Stimulated activated CD8-positive, alpha-beta memory T cell treated with anti-CD3 and anti-CD28 coated beads, Interleukin-15, amount 100 ng/mL, for 24 hours (primary cell): ENCODE measurements at regions not wholly inside any gene's neighbourhood (a gene's known extent, or its start where the extent isn't known, plus 50 kb on each side); places are given as distances from the start of the nearest gene placed in this dataset.

Experiments
- DNase-seq: peaks from one replicate; pipeline ENCODE4 v3.0.0-alpha.2; 2020; ENCODE audit warnings: low read depth

- DNase-seq: no peak
Observed at GRCh38 chr14:53613404-53614253, 343.0 kb downstream of the BMP4 start.

- no peak for DNase-seq
Observed at GRCh38 chr14:53610947-53611346, 345.7 kb downstream of the BMP4 start.

- DNase-seq: no peak
Observed at GRCh38 chr14:53609009-53609408, 347.6 kb downstream of the BMP4 start.

- no peak for DNase-seq
Observed at GRCh38 chr14:53608369-53608768, 348.3 kb downstream of the BMP4 start.

- DNase-seq: no peak
Observed at GRCh38 chr14:53606203-53606602, 350.4 kb downstream of the BMP4 start.

DNA sequence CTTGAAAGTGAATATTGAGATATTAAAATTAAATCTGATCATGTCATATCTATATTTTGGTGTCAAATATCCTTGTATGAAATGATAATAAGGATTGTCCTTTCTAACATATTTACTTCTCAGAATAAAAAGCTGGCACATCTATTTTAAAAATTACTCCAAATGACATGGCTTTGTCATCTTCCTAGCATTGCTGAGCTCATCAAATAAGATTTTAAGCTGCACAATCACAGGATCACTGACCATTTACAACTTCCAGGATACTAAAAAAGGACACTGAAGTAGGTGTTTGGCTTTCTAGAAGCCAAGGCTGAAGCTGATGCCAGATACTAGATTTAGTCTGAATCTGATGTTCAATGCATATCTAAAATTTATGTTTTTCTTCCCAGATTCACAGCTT is 351.1 kb downstream of the BMP4 start:
- no peak for DNase-seq

DNA sequence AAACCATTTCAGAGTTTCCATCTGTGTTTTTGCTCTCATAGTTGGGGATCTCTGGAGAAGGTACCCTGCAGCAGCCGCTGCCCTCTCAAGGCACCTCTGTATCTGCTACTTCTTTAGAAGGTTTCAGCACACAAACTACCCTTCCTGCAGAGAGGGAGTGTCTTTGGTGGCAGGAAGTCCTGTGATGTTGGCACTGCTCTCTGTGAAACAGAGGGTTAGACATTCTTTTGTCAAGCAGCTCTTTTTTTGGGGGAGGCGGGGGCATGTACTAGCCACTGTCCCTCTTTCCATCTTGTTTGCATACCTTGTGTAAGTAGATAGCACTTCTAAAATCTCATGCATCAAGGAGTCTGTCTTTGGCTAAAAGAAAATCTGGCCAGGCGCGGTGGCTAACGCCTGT is 352.6 kb downstream of the BMP4 start:
- DNase-seq: no peak

GRCh38 chr14:53601409-53601808 is 355.2 kb downstream of the BMP4 start:
- DNase-seq: no peak

DNA sequence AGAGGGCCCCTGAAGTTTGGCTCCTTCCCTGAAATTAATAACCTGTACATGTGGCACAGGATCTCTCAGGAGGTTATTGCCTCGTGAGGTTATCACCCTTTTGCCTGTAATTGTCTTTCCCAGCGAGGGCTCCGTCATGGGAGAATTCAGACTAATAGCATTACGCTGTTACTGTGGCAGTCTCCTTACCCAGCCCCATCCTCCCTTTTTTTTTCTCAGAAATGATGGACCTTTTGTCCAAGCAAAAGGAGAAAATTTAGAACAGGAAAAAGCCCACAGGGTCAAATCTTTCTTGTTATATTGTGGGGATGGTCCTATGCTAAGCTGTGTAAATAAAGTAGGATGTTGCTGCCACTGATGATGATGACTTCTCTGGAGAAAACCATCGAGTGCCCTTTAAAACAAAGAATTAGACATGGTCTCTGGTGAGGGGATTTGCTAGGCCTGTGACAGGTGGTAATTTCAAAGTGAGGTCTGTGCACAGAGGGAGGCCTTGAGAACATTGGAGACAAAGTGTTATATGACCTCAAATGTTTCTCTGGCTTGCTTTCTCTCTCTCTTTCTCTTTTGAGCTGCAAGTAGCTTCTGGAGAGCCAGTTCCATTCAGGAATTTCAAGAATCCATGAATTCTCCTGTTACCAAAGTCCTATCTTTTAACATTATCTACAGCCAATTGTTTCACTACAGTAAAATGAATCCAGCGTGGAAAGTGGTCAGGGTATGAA is 357.2 kb downstream of the BMP4 start:
- DNase-seq: no peak

DNA sequence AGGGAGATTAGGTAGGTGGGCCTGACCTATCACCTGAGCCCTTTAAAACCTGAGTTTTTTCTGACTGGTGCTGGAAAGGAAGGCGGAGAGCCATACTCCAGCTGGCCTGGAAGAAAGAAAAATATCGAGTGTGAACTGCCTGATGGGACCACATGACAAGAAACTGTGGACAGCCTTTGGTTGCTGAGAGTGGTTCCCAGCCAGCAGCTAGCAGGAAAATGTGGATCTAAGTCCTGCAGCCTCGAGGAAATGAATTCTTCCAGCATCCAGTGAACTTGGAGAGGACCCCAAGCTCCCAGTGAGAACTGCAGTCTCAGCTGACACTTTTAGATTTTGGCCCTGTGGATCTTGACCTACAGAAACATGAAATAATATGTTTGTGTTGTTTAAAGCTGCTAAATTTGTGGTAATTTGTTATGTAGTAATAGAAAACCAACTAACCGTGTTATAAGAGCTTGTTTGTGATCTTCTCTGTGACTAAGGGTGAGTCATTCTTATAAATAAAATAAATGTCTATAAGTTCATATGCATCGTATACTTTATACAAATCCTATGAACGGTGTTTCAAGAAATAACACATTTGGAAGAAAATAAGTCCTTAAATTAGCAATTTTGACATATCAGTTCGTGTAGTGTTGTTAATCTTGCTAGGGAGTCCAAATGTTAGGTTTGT is 359.6 kb downstream of the BMP4 start:
- DNase-seq: no peak

DNA sequence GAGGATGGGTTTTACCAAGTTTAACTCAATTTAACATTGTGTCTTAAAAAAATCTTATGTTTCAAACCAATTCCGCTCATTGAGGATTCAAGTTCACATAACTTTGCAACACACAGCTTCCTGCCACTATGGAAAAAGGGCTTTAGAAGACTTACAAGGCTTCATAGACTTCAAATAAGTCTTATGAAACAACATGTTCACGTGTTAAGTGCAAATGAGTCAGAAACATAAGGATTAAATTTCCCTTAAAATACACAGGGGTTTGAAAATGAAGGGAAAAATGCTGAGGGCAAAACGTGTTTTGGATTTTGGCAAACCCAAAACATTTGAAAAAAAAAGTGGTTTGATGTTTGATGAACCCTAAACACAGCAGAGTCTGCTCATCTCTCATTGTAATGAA is 364.8 kb downstream of the BMP4 start:
- DNase-seq: no peak

DNA sequence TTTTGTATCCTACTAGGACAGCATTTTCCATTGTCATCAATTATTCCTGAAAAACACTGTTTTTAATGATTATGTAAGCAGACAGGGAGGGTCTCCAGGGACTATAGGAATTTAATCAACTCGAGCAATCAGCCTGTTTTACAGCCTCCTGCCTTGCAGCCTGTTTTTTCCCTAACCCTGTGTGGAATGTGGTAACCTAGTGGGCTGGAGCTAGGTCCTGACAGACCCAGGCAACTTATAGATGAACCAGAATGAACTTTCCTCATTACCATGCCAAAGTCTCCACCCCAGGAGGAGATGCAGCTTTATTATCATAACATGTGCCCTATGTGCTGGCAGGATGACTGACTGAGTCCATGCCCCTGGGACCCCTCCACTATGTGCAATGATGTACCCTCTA is 375.1 kb downstream of the BMP4 start:
- DNase-seq: no peak

DNA sequence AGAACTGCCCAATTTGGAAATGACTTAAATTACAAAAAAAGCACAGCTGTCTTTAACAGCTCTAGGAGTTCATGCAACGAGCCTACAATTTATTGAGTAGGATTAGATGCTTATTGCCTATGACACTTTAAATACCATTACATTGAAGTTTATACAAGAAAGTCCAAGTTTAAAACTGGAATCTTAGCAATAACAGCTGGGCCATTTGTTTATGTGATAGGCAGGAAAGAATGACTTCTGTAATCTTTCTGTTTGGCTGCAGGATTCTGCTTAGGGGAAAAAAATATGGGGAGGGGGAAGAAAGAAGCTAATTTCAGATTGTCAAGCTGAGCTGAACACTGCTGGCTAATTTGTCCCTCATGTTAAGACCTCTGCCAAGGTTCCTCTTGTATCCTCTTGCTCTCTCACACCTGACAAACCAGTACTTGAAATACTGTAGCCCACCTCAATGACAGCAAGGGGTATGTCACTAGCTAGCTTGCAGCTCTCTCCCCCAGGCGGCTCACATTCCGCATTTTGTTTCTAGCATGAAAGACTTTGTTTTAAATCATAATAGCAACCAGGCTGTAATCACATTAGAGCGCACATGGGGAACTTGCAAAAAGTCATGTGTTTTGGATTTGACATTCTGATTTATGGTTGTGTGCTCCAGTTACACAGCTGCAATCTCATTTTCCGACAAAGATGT is 384.8 kb downstream of the BMP4 start:
- no peak for DNase-seq

DNA sequence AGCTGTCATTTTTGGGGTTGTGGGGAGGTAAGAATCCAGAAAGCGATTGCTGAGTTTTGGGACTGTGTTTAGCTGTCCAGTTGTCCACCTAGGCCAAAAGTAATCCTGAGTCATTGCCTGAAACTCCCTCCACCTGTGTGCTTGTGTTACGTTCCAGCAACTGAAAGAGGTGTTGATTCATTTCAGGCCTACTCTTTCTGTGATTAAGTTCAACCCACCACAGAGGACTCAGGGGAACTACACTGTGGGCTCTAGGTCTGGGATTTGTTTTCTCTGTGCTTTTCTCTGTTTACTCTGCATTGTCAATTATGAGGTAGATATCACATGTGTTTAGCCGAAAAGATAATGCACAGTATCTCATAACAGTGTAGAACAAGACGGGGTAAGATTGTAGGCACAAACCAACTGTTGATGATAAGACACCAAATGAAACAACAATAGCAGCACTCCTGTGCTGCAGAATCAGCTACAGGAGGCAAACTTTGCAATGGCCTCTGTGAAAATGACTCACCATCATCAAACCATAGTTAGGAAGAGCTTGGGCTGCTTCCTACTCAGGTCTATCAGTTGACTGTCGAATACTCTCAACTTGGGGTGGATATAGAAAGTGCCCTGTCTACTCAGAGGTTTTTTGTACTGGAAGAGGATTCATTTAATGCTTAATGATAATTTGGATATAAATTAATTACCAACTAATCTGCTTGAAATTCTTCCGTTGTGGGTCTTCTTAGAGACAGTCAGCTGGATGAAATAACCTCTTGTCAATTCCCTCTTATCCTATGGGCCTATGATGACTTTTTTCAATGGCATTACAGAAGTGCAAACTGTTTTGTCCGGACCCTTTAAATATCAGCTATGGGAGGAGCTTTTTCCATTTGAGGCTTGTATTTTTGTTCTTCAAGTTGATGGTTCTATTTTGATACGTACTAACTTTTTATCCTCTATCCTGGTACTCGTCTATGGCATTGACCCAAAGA is 385.9 kb downstream of the BMP4 start:
- DNase-seq: no peak

DNA sequence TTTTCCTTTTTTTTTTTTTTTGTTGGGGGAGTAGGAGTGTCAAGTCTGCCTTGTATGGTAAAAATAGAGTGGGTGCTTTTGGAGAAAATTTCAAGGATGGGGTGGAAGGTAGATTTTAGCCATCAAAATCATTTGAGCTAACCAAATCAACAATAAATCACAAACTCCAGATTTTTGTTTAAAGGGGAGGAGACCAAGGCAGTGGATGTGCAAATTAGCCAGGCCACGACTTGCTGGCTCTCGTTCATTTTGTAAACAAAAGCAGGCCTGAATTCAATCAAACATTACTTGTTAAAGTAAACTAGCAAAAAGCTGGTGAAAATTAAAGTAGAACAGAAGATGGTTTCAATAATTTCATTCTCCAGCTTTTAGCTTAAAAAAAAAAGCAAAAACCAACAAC is 387.2 kb downstream of the BMP4 start:
- no peak for DNase-seq

- no peak for DNase-seq
Observed at GRCh38 chr14:53567236-53567780, 389.3 kb downstream of the BMP4 start.

DNA sequence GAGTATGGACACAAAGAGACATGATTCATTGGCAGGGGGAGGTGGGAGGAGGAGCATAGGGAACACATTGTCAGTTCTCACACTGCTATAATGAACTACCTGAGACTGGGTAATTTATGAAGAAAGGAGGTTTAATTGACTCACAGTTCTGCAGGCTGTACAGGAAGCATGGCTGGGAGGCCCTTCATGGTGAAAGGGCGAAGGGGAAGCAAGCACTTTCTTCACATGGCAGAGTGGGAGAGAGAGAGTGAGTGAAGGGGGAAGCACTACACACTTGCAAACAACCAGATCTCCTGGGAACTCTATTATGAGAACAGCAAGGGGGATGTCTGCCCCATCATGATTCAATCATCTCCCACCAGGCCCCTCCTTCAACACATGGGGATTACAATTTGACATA is 391.8 kb downstream of the BMP4 start:
- no peak for DNase-seq

- DNase-seq: no peak
Observed at GRCh38 chr14:53563628-53564027, 393.0 kb downstream of the BMP4 start.

DNA sequence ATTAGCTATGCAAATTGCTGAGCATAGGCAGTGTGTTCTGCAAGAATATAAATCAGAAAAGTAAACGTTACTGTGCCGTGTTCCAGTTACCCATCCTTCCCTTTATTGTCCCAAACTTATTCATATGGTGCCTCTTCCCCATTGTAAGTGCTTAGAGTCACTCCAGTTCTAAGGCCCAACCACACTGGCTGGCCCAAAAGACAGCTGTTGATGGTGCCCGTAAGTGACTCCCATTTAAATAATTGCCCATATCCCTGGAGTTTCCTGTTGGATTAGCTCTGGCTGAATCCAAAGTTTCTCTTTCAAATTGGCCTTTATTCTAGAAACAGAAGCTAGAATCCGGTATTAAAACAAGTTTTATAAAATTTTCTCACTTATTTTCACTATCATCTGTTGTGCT is 400.1 kb upstream of the DDHD1 start:
- DNase-seq: no peak

GRCh38 chr14:53551862-53552261 is 398.7 kb upstream of the DDHD1 start:
- no peak for DNase-seq

GRCh38 chr14:53550776-53551175 is 397.7 kb upstream of the DDHD1 start:
- DNase-seq: no peak
